HG03469 (cell line): ENCODE measurements at regions not wholly inside any gene's neighbourhood (a gene's known extent, or its start where the extent isn't known, plus 50 kb on each side); places are given as distances from the start of the nearest gene placed in this dataset.
"Not testable (repeated sequence)": the region's sequence is repeated elsewhere in the genome, so short reads cannot be mapped to it uniquely, and the experiment has no call there.

Experiments used
- ATAC-seq: cut with Tn5 transposase; IDR thresholded peaks from one replicate; pipeline ENCODE4 v1.9.1; 2021; ENCODE audit warnings: mild to moderate bottlenecking, moderate library complexity, moderate number of reproducible peaks; ENCODE audit not compliant: unreplicated experiment

DNA sequence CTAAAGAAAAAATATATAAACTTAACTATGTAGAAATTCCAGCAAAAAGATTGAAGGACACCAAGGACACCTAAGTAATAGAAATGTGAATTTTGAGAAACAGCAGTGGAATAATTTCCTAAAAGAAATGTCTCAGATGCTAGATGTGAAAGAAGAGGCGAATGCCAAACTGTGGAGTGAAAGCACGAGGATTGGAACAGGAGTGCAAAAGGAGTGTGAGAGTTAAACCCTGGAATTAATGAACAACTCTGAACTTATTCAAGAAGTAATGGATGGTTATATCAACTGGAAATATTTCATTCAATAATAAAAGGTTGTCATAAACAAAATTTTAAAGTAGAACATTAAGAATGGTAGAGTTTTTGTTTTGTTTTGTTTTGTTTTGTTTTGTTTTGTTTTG is 78.5 kb upstream of the SGIP1 start:
- no peak for ATAC-seq

DNA sequence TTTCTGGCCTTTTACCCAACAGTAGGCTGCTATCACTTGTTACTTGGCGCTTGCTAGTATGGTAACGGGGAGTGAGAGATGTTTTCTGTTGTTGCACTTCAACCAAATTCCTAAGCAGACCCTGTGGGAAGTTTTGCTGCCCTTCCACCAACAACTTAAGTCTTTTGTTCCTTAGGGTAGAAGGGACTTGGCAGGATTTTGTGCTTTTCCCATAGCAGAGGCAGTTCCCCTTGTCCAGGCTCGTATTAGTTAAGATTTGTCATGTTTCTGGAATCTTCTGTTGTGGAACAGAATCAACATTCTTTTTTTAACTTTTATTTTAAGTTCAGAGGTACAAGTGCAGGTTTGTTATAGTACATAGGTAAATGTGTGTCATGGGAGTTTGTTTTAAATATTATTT is 73.2 kb upstream of the SGIP1 start:
- ATAC-seq = no peak

DNA sequence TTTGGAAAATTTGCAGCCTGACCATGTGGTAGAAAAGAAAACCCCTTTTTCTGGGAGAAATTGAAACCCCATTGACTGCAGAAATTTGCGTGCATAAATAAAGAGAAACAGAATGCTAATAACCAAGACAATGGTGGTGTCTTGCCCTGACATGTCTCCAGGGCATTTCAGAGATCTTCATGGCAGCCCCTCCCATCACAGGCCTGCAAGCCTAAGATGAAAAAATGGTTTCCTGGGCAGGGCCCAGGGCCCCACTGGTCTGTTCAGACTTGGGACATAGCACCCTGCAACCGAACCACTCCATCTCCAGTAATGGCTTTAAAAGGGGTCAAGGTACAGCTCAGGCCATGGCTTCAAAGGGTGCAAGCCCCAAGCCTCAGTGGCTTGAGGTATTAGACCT is 71.6 kb upstream of the SGIP1 start:
- ATAC-seq = no peak

DNA sequence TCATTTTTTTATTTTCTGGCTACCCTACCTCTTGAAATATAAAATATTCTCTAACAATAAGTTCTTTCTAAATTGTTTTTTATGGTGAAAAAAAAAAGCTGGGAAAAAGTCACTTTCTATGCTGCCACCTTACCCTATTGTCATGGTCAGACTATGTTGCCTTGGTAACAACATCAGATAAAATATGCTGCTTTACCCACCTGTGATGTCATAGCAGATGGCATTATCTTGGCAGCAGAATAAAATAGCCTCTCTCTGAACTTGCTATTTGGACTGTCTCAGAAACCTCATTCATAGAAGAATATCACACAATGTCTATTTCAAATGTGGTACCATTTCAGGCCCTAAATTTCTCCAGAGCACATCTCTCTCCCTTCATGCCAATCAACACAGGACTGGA is 69.6 kb upstream of the SGIP1 start:
- ATAC-seq = no peak

DNA sequence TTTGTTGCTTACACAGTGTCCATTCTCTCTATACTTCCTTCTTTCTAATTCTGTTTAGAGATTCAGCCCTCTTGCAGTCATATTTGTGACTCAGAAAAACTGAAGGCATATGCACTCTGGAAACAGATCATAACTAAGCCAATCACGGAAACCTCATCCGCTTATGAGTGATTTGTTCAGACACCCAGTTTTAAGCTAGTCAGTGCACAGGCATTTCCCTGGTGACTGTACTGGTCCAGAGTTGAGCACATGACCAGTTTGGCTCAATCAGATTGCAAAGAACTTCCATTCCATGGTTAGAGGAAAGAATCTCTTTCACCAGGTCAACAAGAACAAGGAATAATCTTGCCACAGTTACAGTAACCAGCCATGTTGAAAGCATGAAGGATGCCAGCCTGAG is 69.2 kb upstream of the SGIP1 start:
- no peak for ATAC-seq

DNA sequence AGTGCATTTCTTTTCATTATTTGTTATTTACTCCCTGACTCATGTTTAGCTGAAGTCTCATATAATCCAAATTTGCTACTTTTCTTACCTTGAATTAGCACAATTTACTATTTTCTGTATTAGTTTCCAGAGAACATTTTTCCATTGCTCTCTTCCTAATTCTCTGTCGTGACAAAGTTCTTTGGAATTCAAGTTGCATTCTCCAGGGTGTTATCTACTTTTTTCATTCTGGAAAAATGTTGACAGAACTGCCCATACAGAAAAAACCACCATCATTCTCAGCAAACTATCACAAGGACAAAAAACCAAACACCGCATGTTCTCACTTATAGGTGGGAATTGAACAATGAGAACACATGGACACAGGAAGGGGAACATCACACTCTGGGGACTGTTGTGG is 67.3 kb upstream of the SGIP1 start:
- ATAC-seq = not testable (repeated sequence)

DNA sequence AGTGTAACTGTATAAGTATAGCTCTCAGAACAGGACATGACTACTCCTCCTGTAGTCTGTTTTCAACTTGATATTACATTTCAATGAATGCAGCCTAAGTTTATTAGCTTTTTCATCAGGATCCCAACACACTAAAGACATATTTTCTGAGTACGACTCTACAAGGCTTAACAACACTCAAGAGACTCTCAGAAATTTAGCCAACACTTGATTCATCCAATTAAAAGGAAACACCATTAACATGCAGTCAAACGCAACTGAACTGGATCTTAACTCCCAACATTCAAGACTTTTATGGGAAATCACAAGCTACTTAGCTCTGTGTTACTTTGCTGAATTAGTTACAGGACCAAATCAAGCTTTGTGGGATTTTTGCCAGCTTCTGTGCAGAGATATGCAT is 65.2 kb upstream of the SGIP1 start:
- ATAC-seq = no peak

DNA sequence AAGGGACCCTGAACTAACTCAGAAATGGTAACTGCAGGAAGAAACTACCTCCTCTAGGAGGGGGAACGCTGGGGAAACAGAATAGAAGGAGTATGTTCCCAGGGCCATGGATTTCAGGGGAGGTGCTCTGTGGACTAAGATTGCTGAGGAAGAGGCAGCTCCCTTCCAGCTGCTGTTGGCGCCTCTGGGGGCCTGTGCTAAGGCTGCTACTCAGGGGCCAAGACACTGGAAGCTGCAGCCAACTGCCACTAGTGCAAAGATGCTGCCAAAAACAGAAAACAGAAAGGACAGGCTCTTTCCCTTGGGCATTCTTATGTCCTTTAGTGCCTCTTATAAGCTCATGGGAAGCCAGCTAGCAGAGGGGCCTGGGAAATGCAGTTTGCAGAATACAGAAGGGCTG is 58.0 kb upstream of the SGIP1 start:
- no peak for ATAC-seq

DNA sequence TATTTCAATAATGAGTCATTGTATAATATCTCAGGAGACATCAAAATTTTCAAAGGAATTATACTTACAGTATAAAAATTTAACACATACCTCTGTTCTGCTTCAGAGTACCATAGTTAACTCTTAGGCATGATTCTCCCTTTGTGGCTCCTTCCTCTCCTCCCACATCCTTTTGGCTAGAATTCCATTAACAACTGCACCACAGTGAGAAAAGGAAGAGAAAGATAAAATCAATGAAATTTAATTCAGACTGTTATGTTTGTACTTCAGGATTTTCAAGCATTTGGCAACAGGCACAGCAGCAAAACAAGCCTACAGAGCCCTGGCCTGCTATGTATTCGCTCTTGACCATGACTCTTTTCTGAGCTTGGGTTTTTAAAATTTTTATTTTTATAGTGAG is 57.2 kb upstream of the SGIP1 start:
- ATAC-seq = no peak

DNA sequence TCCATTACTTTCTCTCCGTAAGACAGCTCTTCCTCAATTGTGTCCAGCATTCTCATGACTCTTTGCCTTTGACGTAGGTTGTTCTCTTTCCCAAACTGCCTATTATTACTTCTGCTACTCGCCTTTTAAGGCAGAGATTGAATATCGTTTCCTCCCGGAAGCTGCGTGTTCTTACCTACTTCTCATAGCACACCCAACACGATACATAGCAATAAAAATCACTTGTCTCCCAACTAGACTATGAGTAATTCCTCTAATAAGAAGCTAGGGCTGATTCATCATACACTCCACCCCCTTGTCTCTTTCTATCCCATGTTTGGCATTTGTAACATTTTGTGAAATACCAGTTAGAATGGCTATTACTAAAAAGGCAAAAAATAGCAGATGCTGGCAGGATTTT is 55.8 kb upstream of the SGIP1 start:
- no peak for ATAC-seq

DNA sequence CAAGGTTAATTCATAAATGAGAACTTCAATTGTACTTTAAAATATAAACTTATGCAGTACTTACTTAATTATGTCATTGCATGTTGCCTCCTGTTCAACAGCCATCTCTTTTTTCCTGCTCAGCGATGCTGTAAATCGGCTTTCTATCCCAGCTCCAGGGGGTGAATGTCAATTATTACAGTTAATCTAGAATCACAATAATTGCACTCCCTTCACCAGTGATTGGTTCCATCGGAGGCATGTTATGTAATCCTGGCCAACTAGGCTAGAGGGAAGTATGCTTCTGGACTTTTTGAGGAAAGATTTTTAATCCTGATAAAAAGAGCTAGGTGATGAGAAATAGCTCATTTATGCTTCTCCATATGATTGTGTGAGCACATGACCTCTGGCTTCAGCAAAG is 53.8 kb upstream of the SGIP1 start:
- no peak for ATAC-seq

DNA sequence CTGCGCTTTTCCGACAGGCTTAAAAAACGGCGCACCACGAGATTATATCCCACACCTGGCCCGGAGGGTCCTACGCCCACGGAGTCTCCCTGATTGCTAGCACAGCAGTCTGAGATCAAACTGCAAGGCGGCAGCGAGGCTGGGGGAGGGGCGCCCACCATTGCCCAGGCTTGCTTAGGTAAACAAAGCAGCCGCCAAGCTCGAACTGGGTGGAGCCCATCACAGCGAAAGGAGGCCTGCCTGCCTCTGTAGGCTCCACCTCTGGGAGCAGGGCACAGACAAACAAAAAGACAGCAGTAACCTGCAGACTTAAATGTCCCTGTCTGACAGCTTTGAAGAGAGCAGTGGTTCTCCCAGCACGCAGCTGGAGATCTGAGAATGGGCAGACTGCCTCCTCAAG is 52.7 kb upstream of the SGIP1 start:
- ATAC-seq = not testable (repeated sequence)
